Retinal pigment epithelial cell (primary cell): ENCODE measurements at regions not wholly inside any gene's neighbourhood (a gene's known extent, or its start where the extent isn't known, plus 50 kb on each side); places are given as distances from the start of the nearest gene placed in this dataset.

Experiments used
- DNase-seq: peaks from one replicate; pipeline ENCODE4 v3.0.0-alpha.2; 2010; ENCODE audit warnings: low read depth
- H3K4me3 ChIP-seq: 2 replicates; pipeline ENCODE4 v1.5.1; 2011; ENCODE audit warnings: mild to moderate bottlenecking, low read length, control low read depth, moderate library complexity
- CTCF ChIP-seq: conservative IDR thresholded peaks from 2 replicates; pipeline ENCODE4 v1.5.1; 2011; ENCODE audit warnings: low read depth, low read length, control low read depth, inconsistent platforms

GRCh38 chr16:64090327-64090726 lies 1031.5 kb downstream of the CDH11 start:
- H3K4me3 ChIP-seq = no peak overlapping the region
- no peak for DNase-seq
- TF ChIP-seq CTCF = no peak

GRCh38 chr16:64089697-64090096 lies 1032.2 kb downstream of the CDH11 start:
- DNase-seq = no peak
- TF ChIP-seq CTCF = peak; percentile 66

GRCh38 chr16:64088838-64089237 lies 1033.0 kb downstream of the CDH11 start:
- H3K4me3 ChIP-seq = no peak overlapping the region
- TF ChIP-seq CTCF = no peak
- no peak for DNase-seq

More at GRCh38 chr16:64089697-64090096, 1032.2 kb downstream of the CDH11 start:
- no peak overlapping the region for H3K4me3 ChIP-seq

- no peak for DNase-seq
- H3K4me3 ChIP-seq = no peak overlapping the region
- no peak for TF ChIP-seq CTCF
These were observed 1036.6 kb downstream of the CDH11 start for GRCh38 chr16:64085296-64085695.

GRCh38 chr16:64084706-64085105 lies 1037.2 kb downstream of the CDH11 start:
- no peak for TF ChIP-seq CTCF
- no peak for DNase-seq
- no peak overlapping the region for H3K4me3 ChIP-seq

GRCh38 chr16:64083428-64084129 lies 1038.3 kb downstream of the CDH11 start:
- TF ChIP-seq CTCF = no peak
- DNase-seq = no peak
- no peak overlapping the region for H3K4me3 ChIP-seq

GRCh38 chr16:64077242-64077641 lies 1044.6 kb downstream of the CDH11 start:
- no peak overlapping the region for H3K4me3 ChIP-seq
- DNase-seq = no peak
- no peak for TF ChIP-seq CTCF
